ENCODE measurements at regions not wholly inside any gene's neighbourhood (a gene's known extent, or its start where the extent isn't known, plus 50 kb on each side); places are given as distances from the start of the nearest gene placed in this dataset.
"Not testable (repeated sequence)": the region's sequence is repeated elsewhere in the genome, so short reads cannot be mapped to it uniquely, and the experiment has no call there.

- no peak for DNase-seq
Observed at GRCh38 chr5:145062280-145063062, 772.7 kb downstream of the PRELID2 start.

GRCh38 chr5:145056800-145057199 is 778.3 kb downstream of the PRELID2 start:
- no peak for DNase-seq

- no peak for DNase-seq
Observed at GRCh38 chr5:145050181-145050580, 785.0 kb downstream of the PRELID2 start.

- no peak for DNase-seq
Observed at GRCh38 chr5:145044970-145045369, 790.2 kb downstream of the PRELID2 start.

GRCh38 chr5:145028626-145029025 is 806.5 kb downstream of the PRELID2 start:
- no peak for DNase-seq

DNA sequence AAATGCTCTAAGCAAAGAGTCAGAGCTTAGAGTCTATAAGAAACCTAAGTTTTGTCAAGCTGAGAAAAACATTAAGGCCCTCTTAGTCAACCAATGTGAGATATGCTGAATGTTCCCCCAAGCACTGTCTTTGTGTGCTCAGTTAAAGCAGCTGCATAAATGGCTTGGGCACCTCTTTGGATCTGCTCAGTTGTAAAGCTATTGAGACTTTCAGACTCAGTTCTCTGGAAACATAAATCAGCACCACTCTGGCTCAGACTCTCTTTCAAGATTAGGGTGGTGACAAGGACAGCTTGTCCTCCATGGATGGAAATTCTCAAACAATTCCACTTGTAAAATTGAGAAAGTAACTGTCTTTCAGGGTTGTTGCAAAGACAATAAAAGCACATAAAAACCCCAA is 807.9 kb downstream of the PRELID2 start:
- DNase-seq = no peak

DNA sequence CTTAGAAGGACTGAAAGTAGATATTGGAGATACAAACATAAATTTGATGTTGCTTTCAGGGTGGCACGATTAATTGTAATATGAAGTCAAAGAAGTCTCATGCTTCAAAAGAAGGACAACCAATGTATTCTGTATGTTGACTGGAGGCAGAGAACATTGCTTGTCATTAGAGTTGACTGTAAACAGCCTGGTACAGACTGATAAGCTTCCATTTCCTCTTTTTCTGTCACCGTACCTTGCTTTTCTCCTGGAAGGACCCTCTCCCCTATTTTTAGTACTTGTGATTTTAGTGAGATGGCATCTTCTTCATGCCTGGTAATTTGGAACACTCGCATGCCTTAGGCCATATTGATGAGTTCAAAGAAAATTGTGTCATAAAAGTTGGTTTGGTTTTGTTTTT is 809.4 kb downstream of the PRELID2 start:
- DNase-seq = no peak

DNA sequence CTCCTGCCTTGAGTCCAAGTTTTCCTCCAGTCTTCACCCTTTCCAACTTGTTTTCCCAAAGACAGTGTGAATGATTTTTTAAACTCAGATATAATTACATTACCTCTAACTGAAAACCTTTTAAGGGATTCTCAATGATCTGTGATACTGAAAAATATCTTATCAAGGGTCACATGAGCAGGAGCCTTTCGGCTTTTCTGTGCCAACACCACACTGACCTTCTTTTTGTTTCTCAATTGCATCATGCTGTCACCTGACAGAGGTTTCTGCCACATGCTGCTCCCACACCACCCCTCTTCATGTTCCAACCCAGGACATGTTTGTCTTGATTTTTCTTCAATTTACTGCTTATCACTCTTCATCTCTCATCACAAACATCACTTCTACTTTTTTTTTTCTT is 820.0 kb downstream of the PRELID2 start:
- DNase-seq = no peak

GRCh38 chr5:145014109-145014508 is 821.0 kb downstream of the PRELID2 start:
- DNase-seq = no peak

- DNase-seq = no peak
Observed at GRCh38 chr5:145010834-145011233, 824.3 kb downstream of the PRELID2 start.

DNA sequence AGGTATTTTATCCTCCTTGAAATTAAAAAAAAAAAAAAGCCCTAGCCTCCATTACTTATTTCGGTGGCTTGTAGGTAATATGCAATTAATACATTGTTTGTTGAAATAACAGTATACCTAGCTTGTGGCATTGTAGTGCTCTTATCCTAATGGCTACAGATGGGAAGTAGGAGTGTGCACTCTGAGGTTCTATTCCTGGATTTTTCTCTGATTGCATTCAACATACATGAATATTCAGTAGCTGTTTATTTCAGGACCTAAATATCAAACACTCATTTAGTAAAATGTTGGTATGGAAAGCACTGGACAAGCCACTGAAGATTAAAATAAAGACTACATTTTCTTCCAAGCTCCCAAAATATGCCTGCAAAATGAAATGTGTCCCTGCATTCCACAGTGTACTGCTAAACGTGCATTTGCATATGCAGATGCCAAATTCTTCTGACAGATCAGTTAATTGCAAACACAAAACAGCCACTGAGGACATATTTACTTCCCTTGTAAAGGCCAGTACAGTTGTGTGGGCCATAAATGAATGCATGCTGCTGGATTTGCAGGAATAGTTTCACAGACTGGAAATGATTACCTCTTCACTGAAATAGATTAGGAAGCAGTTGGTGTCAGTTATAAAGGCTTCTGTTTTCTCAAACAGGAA is 826.1 kb downstream of the PRELID2 start:
- DNase-seq = no peak

- not testable (repeated sequence) for DNase-seq
Observed at GRCh38 chr5:144994356-144994755, 823.7 kb downstream of the KCTD16 start.

DNA sequence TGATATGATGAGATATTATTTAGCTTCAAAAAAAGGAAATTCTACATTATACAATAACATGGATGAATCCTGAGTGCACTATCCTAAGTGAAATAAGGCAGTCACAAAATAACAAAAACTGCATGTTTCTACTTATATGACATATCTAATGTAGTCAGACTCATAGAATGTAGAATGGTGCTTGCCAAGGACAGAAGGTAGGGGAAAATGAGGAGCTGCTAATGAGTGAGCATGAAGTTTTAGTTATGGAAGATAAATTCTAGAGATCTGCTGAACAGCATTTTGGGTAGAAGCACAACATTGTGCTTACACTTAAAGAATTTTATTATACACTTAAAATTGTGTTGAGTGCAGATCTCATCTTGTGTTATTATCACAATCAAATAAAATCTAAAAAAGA is 812.4 kb downstream of the KCTD16 start:
- DNase-seq = no peak

GRCh38 chr5:144979516-144980264 is 809.0 kb downstream of the KCTD16 start:
- DNase-seq = no peak

GRCh38 chr5:144972317-144972716 is 801.6 kb downstream of the KCTD16 start:
- no peak for DNase-seq

DNA sequence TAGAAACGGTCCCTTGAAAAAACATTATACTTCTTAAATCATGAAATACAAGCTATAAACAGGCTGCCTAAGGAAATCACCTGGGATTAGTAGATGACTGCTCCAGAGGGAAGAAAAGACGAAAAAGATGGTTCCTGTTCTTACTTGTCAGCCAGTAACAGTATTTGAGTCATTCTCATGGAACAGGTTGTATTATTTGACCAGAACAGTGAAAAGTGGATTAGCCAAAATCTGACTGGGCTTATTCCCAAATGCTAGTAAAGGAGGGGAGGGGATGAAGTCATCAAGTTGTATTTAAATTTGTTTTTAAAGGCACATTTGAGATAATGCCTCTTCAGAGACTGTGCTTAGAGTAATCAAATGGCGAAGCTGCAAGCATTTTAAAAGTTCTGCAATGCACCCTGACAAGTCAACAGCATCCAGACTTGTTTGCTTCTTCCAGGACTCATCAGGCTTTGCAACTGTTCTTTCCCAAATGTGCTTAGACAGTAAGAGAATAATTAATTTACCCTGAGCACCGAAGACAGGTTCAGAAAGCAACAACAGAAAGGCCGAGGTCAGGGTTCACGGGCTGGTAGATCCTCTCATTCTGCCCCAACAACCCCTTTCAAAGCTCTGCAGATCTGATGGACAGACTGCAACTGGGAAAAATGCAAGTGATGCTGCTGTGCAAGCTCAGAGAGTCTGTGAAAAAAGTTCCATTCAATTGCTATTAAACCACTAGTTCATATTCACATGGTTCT is 800.6 kb downstream of the KCTD16 start:
- no peak for DNase-seq

DNA sequence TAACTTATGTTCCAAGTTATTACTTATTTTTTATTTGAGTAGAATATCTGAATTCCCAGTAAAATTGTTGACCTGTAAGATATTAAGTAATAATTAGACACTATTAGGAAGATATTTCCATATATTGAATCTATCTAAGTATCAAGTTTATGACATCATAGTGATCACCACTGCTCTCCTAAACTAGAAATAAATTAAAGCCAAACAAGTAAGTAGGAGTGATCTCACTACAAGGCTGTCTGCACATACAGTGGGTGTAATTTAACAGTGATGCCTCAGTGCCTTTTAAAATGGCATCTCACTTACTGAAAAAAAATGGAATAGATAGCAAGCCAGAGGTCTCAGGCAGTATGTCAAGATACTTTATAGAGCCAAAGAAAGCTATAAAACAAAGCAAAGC is 789.6 kb downstream of the KCTD16 start:
- no peak for DNase-seq

GRCh38 chr5:144958002-144958401 is 787.3 kb downstream of the KCTD16 start:
- DNase-seq = no peak

DNA sequence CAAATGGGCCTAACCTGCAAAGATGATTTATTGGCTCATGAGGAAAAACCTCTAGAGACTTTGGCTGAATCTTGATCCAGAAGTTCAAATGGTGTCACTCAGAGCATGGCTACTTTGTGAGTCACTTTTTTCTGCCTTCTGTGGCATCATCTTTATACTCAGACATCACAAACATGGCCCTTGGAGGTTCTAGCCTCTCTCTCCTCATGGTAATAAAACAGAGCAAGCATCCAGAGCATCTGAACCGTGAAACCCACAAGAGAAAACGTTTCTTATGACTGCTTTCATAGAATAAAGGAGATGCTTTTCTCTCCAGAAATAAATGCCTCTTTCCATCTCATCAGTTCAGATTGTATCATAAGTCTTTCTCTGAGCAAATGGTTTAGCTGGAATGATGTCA is 780.3 kb downstream of the KCTD16 start:
- DNase-seq = no peak

DNA sequence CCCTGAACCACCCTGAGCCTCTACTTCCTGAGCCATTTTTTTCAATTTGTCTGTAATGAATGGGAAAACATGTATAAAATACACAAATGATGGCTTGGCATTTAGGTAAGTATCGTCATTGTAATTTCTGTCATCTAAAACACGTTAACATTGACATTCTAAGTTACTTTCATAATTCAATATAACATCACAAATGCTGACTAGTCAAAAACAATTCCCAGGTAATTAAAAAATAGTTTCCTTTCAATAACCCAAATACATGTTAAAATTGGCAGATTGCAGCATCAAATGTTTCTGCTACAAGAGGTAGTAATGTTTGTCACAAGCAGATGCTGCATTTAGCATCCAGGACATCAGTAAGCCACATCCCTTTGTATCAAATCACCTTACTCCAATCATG is 776.4 kb downstream of the KCTD16 start:
- DNase-seq = no peak

DNA sequence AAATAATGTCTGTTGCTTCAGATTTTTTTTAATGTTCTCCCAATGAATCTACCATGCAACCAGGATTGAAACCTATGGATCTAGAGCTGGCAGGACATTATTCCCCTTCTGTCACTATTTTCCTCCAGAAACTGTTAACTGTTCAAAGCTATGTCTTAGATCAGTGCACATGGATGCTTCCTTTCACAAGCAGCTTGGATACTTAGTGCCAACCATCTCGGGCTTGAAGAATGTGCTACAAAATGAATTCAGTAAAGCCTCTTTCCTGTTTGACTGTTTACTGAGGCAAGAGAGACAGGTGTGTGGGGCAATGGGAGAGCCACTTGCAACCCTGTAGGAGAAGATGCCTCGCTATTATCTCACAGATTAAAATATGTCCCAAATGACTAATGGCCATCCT is 774.8 kb downstream of the KCTD16 start:
- no peak for DNase-seq

DNA sequence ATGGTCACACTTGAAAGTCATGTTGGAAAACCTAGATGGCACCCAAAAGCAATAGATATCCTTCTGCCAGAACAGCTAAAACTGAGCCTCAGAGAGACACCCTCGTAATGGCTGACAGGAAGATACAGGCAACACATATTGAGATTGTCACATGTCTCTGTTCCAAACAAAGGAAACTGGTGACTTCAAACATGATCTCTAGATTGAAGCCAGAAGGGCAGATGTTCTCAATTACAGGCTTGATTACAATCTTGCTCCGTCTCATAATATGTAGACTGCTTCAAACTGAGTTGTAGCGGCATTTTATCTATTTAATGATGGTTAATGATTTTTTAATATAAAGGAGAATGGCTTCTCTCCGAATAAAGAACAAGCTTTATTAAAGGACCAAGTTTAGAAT is 774.3 kb downstream of the KCTD16 start:
- no peak for DNase-seq

DNA sequence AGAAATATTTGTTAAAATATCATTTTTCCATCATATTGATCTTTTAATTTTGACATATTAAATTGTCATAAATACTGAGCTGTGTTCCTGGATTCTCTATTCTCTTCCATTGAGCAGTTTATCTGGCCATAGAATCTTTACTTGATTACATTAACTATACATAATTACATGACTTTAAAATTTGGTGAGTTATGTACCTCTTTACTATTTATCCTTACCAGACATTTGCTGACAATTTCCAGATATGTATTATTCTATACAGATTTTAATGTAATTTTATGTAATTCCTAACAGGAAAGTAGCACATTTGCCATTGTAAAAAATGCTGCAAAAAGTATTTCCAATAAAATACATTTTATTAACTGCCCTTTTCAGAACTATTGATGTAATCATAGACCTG is 770.3 kb downstream of the KCTD16 start:
- no peak for DNase-seq

All from CD4-positive, alpha-beta T cell treated with Interleukin-4 for 4 hours (primary cell).